ENCODE measurements at regions not wholly inside any gene's neighbourhood (a gene's known extent, or its start where the extent isn't known, plus 50 kb on each side); places are given as distances from the start of the nearest gene placed in this dataset.

DNA sequence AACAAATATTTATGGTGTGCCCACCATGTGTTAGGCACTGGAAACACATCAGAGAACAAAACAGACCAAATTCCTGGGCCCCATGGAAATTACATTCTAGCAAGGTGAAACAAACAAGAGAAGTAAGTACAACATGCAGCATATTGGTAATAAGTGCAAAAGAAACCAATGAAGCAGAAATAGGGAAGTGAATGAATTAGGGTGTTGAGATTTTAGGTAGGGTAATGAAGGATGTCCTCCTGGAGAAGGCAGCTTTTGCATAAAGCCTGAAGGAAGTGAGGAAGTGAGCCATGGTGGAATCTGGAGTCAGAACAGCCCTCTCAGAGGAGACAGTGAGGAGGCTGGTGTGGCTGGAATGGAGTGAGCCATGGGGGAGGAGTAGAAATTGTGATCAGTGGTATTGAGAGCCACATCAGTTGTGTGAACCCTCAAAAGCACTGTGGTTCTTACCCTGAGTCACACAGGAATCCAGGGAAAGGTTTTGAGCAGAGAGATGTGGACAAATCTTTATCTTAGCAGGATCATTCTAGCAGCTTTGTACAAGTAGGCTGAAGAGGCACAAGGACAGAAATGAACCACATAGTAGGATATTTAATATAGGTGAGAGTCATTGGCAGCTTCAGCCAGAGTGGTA lies 52.7 kb upstream of the ARL15 start:
- TF ChIP-seq CTCF (IDR thresholded peaks at IDR 0.05) (no peak), POLR2A (IDR thresholded peaks at IDR 0.05) (no peak)

Measured in thyroid gland (tissue), 4 donors.